ENCODE measurements at regions not wholly inside any gene's neighbourhood (a gene's known extent, or its start where the extent isn't known, plus 50 kb on each side); places are given as distances from the start of the nearest gene placed in this dataset.

DNA sequence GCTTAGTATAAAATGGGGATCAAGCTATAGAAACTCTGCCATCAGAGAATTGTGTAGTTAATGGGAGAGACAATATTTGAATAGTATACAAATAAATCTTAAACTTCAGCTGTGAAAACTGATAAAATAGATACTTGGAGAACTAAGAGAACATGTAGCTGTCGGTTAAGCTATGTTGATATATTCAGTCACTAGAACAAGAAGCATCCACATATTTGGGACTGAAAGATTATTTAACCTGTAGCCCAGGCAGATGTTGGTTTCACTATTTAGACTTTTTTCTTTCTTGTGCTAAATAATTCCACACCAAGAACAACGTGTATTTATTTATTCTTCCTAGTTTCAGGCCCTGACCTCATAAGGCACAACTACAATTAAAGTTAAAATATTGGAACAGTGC is 521.0 kb upstream of the CCNG1 start:
- no peak overlapping the region for H3K4me2 ChIP-seq
- no peaks in the 10 kb centered on the region for H3K79me2 ChIP-seq (ENCODE audit: insufficient read depth, low read depth)
- H3K27me3 ChIP-seq (ENCODE audit: insufficient read depth, low read depth): no peaks in the 10 kb centered on the region
- H4K20me1 ChIP-seq (ENCODE audit: insufficient read depth): no peaks in the 10 kb centered on the region
- no peak overlapping the region for H3K27ac ChIP-seq
- no peak overlapping the region for H3K9ac ChIP-seq
- no peak overlapping the region for H2AFZ ChIP-seq (ENCODE audit: low read depth)
- no peak overlapping the region for H3K4me3 ChIP-seq (IDR thresholded peaks at IDR 0.05; ENCODE audit: insufficient read depth, low read depth, low read length)
- no peaks in the 10 kb centered on the region for H3K4me1 ChIP-seq (ENCODE audit: low read depth, poor library complexity, severe bottlenecking)
- TF ChIP-seq, protein P1, sequence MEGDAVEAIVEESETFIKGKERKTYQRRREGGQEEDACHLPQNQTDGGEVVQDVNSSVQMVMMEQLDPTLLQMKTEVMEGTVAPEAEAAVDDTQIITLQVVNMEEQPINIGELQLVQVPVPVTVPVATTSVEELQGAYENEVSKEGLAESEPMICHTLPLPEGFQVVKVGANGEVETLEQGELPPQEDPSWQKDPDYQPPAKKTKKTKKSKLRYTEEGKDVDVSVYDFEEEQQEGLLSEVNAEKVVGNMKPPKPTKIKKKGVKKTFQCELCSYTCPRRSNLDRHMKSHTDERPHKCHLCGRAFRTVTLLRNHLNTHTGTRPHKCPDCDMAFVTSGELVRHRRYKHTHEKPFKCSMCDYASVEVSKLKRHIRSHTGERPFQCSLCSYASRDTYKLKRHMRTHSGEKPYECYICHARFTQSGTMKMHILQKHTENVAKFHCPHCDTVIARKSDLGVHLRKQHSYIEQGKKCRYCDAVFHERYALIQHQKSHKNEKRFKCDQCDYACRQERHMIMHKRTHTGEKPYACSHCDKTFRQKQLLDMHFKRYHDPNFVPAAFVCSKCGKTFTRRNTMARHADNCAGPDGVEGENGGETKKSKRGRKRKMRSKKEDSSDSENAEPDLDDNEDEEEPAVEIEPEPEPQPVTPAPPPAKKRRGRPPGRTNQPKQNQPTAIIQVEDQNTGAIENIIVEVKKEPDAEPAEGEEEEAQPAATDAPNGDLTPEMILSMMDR (conservative IDR thresholded peaks at IDR 0.05; ENCODE audit: low read depth, low read length): no peak
- H3K36me3 ChIP-seq (ENCODE audit: insufficient read depth): no peaks in the 10 kb centered on the region

DNA sequence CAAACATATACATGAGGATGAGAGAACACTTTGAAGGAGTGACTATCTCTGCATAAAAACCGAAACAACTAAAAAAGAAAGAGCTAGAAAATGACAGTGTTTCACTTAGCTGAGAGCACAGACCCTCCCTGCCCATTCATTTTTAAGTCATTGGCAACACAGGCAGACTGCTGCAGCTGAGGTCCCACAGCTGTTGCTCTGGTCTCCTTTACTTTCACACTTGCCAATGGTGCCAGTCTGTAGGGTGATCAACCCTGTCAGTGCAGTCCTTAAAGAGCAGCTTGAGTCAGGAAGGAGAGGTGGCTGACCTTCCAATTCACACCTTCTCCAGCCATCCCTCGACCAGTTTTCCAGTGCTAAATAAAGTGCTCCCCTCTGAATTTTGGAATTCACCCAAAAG is 508.3 kb upstream of the CCNG1 start:
- no peak overlapping the region for H3K9ac ChIP-seq

DNA sequence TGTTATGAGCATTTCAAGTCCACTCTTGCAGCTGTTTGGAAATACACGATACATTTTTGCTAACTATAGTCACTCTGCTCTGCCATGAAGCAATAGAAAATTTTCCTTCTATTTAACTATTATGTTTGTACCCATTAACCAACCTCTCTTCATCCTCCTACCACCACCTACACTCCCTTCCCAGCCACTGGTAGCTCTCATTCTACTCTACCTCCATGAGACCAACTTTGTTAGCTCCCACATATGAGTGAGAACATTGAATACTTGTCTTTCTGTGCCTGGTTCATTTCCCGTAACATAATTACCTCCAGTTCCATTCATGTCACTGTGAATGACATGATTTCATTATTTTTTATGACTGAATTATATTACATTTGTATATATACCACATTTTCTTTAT is 505.9 kb upstream of the CCNG1 start:
- no peaks in the 10 kb centered on the region for H3K27me3 ChIP-seq (ENCODE audit: insufficient read depth, low read depth)
- no peak overlapping the region for H3K4me2 ChIP-seq
- H3K4me3 ChIP-seq (IDR thresholded peaks at IDR 0.05; ENCODE audit: insufficient read depth, low read depth, low read length): no peak overlapping the region
- no peaks in the 10 kb centered on the region for H3K4me1 ChIP-seq (ENCODE audit: low read depth, poor library complexity, severe bottlenecking)
- no peak overlapping the region for H3K27ac ChIP-seq
- H3K9ac ChIP-seq: no peak overlapping the region
- H3K79me2 ChIP-seq (ENCODE audit: insufficient read depth, low read depth): no peaks in the 10 kb centered on the region
- no peaks in the 10 kb centered on the region for H4K20me1 ChIP-seq (ENCODE audit: insufficient read depth)
- no peak overlapping the region for H2AFZ ChIP-seq (ENCODE audit: low read depth)
- TF ChIP-seq, protein P1 (conservative IDR thresholded peaks at IDR 0.05; ENCODE audit: low read depth, low read length): no peak
- H3K36me3 ChIP-seq (ENCODE audit: insufficient read depth): no peaks in the 10 kb centered on the region

More for the DNA sequence above, 508.3 kb upstream of the CCNG1 start:
- Histone ChIP-seq H3K27ac (no peak overlapping the region), H3K4me3 (IDR thresholded peaks at IDR 0.05; ENCODE audit: insufficient read depth, low read depth, low read length) (no peak overlapping the region), H3K4me2 (no peak overlapping the region), H2AFZ (ENCODE audit: low read depth) (no peak overlapping the region), H3K36me3 (ENCODE audit: insufficient read depth) (no peaks in the 10 kb centered on the region), H3K79me2 (ENCODE audit: insufficient read depth, low read depth) (no peaks in the 10 kb centered on the region), H3K27me3 (ENCODE audit: insufficient read depth, low read depth) (no peaks in the 10 kb centered on the region), H3K4me1 (ENCODE audit: low read depth, poor library complexity, severe bottlenecking) (no peaks in the 10 kb centered on the region), H4K20me1 (ENCODE audit: insufficient read depth) (no peaks in the 10 kb centered on the region)
- TF ChIP-seq, protein P1 (conservative IDR thresholded peaks at IDR 0.05; ENCODE audit: low read depth, low read length): no peak

DNA sequence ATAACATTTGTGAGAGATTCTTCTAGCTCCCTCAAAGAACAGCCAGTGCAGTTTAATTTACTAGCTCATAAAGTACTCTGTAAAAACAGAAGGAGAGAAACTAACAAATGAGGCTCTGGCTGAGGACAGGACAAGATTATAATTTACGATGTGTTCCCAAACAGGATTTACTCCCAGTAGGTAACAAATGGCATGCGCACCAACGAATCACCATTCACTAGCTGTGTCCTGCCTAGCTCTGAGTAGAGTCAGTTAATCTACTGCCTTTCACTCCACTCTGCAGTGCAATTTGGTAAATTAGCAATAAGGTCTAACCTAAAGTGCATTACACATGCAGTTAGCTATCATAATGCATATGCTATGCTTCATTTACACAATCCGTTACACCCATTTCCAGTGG is 497.4 kb upstream of the CCNG1 start:
- H3K27me3 ChIP-seq (ENCODE audit: insufficient read depth, low read depth): no peaks in the 10 kb centered on the region
- TF ChIP-seq, protein P1 (conservative IDR thresholded peaks at IDR 0.05; ENCODE audit: low read depth, low read length): no peak
- H3K4me2 ChIP-seq: no peak overlapping the region
- H3K79me2 ChIP-seq (ENCODE audit: insufficient read depth, low read depth): no peaks in the 10 kb centered on the region
- no peak overlapping the region for H3K27ac ChIP-seq
- no peak overlapping the region for H2AFZ ChIP-seq (ENCODE audit: low read depth)
- no peak overlapping the region for H3K4me3 ChIP-seq (IDR thresholded peaks at IDR 0.05; ENCODE audit: insufficient read depth, low read depth, low read length)
- no peaks in the 10 kb centered on the region for H4K20me1 ChIP-seq (ENCODE audit: insufficient read depth)
- no peaks in the 10 kb centered on the region for H3K4me1 ChIP-seq (ENCODE audit: low read depth, poor library complexity, severe bottlenecking)
- H3K36me3 ChIP-seq (ENCODE audit: insufficient read depth): no peaks in the 10 kb centered on the region
- no peak overlapping the region for H3K9ac ChIP-seq
